ENCODE measurements at regions not wholly inside any gene's neighbourhood (a gene's known extent, or its start where the extent isn't known, plus 50 kb on each side); places are given as distances from the start of the nearest gene placed in this dataset.

- Histone ChIP-seq H3K4me1 (ENCODE audit: control insufficient read depth in 3 of 3, insufficient read depth in 3 of 3, low read length in 3 of 3) (peaks cover 0 to 6% (median 4%) of the 10 kb centered on the region in 3 donors), H3K36me3 (ENCODE audit: control insufficient read depth in 3 of 3, insufficient read depth in 3 of 3, low read length in 3 of 3) (no peaks in the 10 kb centered on the region), H3K27ac (ENCODE audit: low read depth, low read length) (no peak overlapping the region), H3K4me3 (ENCODE audit: low read length in 3 of 3) (no peak overlapping the region), H3K9me3 (ENCODE audit: control insufficient read depth in 3 of 3, low read length in 3 of 3) (no peaks in the 10 kb centered on the region), H3K27me3 (ENCODE audit: control insufficient read depth in 3 of 3, insufficient read depth in 3 of 3, low read length in 3 of 3) (peaks cover 0 to 4% (median 0%) of the 10 kb centered on the region in 3 donors), H3K9ac (ENCODE audit: low read depth in 1 of 3, low read length in 3 of 3) (no peak overlapping the region)
Measured at GRCh38 chr17:65360961-65361552, 200.4 kb downstream of the AXIN2 start.

DNA sequence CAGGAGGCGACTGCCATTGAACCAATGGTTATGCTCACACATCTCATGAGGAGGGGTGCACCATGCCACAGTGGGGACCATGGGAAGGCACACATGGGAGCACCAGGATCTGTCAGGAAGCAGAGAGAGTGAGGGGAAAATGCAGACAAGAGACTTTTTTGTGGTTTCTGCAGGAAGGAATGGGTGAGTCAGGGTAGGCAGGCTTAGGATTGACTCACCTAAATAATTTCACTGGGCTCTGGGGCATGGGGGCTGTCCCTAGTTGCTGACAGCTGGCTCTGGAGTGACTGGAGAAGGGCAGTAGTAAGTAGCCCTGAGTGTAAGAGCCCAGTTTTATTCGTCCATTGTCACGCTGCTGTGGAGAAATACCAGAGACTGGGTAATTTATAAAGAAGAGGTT is 202.4 kb downstream of the AXIN2 start:
- Histone ChIP-seq H3K4me1 (ENCODE audit: control insufficient read depth in 3 of 3, insufficient read depth in 3 of 3, low read length in 3 of 3) (peaks cover 0 to 6% (median 4%) of the 10 kb centered on the region in 3 donors), H3K9ac (ENCODE audit: low read depth in 1 of 3, low read length in 3 of 3) (no peak overlapping the region), H3K9me3 (ENCODE audit: control insufficient read depth in 3 of 3, low read length in 3 of 3) (no peaks in the 10 kb centered on the region), H3K27me3 (ENCODE audit: control insufficient read depth in 3 of 3, insufficient read depth in 3 of 3, low read length in 3 of 3) (peaks cover 0 to 3% (median 0%) of the 10 kb centered on the region in 3 donors), H3K4me3 (ENCODE audit: low read length in 3 of 3) (no peak overlapping the region), H3K36me3 (ENCODE audit: control insufficient read depth in 3 of 3, insufficient read depth in 3 of 3, low read length in 3 of 3) (no peaks in the 10 kb centered on the region), H3K27ac (ENCODE audit: low read depth, low read length) (no peak overlapping the region)

- Histone ChIP-seq H3K9me3 (ENCODE audit: control insufficient read depth in 3 of 3, low read length in 3 of 3) (no peaks in the 10 kb centered on the region), H3K4me3 (ENCODE audit: low read length in 3 of 3) (no peak overlapping the region), H3K36me3 (ENCODE audit: control insufficient read depth in 3 of 3, insufficient read depth in 3 of 3, low read length in 3 of 3) (no peaks in the 10 kb centered on the region), H3K27ac (ENCODE audit: low read depth, low read length) (no peak overlapping the region), H3K27me3 (ENCODE audit: control insufficient read depth in 3 of 3, insufficient read depth in 3 of 3, low read length in 3 of 3) (peaks cover 0 to 3% (median 0%) of the 10 kb centered on the region in 3 donors), H3K4me1 (ENCODE audit: control insufficient read depth in 3 of 3, insufficient read depth in 3 of 3, low read length in 3 of 3) (no peaks in the 10 kb centered on the region), H3K9ac (ENCODE audit: low read depth in 1 of 3, low read length in 3 of 3) (no peak overlapping the region)
Measured at GRCh38 chr17:65356536-65356935, 204.9 kb downstream of the AXIN2 start.

- Histone ChIP-seq H3K9me3 (ENCODE audit: control insufficient read depth in 3 of 3, low read length in 3 of 3) (no peaks in the 10 kb centered on the region), H3K27ac (ENCODE audit: low read depth, low read length) (no peak overlapping the region)
Measured at GRCh38 chr17:65355246-65355645, 206.2 kb downstream of the AXIN2 start.

GRCh38 chr17:65349916-65350315 is 211.5 kb downstream of the AXIN2 start:
- Histone ChIP-seq H3K4me3 (ENCODE audit: low read length in 3 of 3) (no peak overlapping the region), H3K27me3 (ENCODE audit: control insufficient read depth in 3 of 3, insufficient read depth in 3 of 3, low read length in 3 of 3) (no peaks in the 10 kb centered on the region), H3K4me1 (ENCODE audit: control insufficient read depth in 3 of 3, insufficient read depth in 3 of 3, low read length in 3 of 3) (no peaks in the 10 kb centered on the region), H3K9ac (ENCODE audit: low read depth in 1 of 3, low read length in 3 of 3) (no peak overlapping the region), H3K27ac (ENCODE audit: low read depth, low read length) (no peak overlapping the region), H3K36me3 (ENCODE audit: control insufficient read depth in 3 of 3, insufficient read depth in 3 of 3, low read length in 3 of 3) (no peaks in the 10 kb centered on the region), H3K9me3 (ENCODE audit: control insufficient read depth in 3 of 3, low read length in 3 of 3) (no peaks in the 10 kb centered on the region)

More at GRCh38 chr17:65355246-65355645, 206.2 kb downstream of the AXIN2 start:
- no peaks in the 10 kb centered on the region for H3K36me3 ChIP-seq (ENCODE audit: control insufficient read depth in 3 of 3, insufficient read depth in 3 of 3, low read length in 3 of 3)
- no peak overlapping the region for H3K4me3 ChIP-seq (ENCODE audit: low read length in 3 of 3)
- H3K4me1 ChIP-seq (ENCODE audit: control insufficient read depth in 3 of 3, insufficient read depth in 3 of 3, low read length in 3 of 3): no peaks in the 10 kb centered on the region
- peaks cover 0 to 3% (median 0%) of the 10 kb centered on the region in 3 donors for H3K27me3 ChIP-seq (ENCODE audit: control insufficient read depth in 3 of 3, insufficient read depth in 3 of 3, low read length in 3 of 3)
- H3K9ac ChIP-seq (ENCODE audit: low read depth in 1 of 3, low read length in 3 of 3): no peak overlapping the region

DNA sequence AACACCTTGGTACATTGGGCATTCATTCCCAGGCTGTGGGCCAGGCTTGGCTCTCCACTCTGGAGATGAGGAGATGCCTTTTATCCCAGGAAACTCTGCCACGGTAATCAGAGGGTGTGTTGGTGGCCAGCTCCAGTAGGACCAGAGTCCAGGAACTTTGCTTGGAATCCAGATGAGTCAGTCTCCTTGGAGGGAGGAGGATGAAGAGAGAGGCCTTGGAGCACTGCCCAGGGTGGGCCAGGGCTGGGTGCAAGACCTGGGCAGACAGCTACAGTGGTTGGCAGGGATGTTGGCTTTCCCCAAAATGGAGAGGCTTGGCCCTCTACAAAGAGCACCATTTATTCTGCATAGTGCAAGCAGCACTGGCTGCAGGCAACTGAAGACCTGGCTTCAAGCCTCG is 209.0 kb downstream of the RGS9 start:
- Histone ChIP-seq H3K9me3 (ENCODE audit: control insufficient read depth in 3 of 3, low read length in 3 of 3) (no peaks in the 10 kb centered on the region), H3K36me3 (ENCODE audit: control insufficient read depth in 3 of 3, insufficient read depth in 3 of 3, low read length in 3 of 3) (no peaks in the 10 kb centered on the region), H3K4me3 (ENCODE audit: low read length in 3 of 3) (no peak overlapping the region), H3K9ac (ENCODE audit: low read depth in 1 of 3, low read length in 3 of 3) (no peak overlapping the region), H3K27me3 (ENCODE audit: control insufficient read depth in 3 of 3, insufficient read depth in 3 of 3, low read length in 3 of 3) (no peaks in the 10 kb centered on the region), H3K4me1 (ENCODE audit: control insufficient read depth in 3 of 3, insufficient read depth in 3 of 3, low read length in 3 of 3) (no peaks in the 10 kb centered on the region), H3K27ac (ENCODE audit: low read depth, low read length) (no peak overlapping the region)

DNA sequence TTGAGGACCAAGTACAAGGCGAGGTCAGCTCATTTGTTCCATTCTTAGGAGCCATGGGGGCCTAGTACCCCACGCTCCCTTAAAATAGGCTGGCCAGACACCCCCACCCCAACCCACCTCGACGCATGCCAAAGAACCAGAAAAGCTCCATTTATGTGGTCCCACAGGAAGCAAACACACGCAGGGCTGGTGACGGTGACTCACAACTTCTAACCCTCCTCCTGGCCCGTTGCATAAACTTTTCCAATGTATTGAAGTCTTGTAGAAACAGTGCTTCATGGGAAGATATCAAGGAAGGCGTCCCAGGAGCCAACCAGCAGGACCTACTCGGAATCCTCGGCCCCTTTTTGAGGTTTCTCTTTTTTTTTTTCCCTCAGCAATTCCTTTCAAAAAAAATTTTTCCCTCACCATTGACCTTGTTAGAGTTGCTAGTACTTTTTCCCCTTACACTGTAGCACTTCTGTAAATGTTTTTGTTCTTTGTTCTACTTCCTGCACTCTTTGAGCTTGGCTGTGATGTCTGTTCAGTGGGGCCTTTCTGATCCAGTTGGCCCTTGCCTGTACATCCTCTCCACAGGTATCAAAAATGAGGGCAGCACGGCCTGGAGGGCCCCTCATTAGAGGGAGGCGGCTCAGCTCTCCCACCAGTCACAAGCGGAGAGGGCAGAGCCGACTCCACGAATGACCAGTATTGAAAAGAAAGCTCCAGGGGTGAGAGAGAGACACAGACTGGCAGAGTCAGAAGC is 208.3 kb downstream of the RGS9 start:
- H3K27ac ChIP-seq (ENCODE audit: low read depth, low read length): no peak overlapping the region
- no peak overlapping the region for H3K4me3 ChIP-seq (ENCODE audit: low read length in 3 of 3)
- peaks cover 0 to 1% (median 0%) of the 10 kb centered on the region in 3 donors for H3K9me3 ChIP-seq (ENCODE audit: control insufficient read depth in 3 of 3, low read length in 3 of 3)
- no peaks in the 10 kb centered on the region for H3K4me1 ChIP-seq (ENCODE audit: control insufficient read depth in 3 of 3, insufficient read depth in 3 of 3, low read length in 3 of 3)
- H3K27me3 ChIP-seq (ENCODE audit: control insufficient read depth in 3 of 3, insufficient read depth in 3 of 3, low read length in 3 of 3): no peaks in the 10 kb centered on the region
- no peaks in the 10 kb centered on the region for H3K36me3 ChIP-seq (ENCODE audit: control insufficient read depth in 3 of 3, insufficient read depth in 3 of 3, low read length in 3 of 3)
- H3K9ac ChIP-seq (ENCODE audit: low read depth in 1 of 3, low read length in 3 of 3): no peak overlapping the region

DNA sequence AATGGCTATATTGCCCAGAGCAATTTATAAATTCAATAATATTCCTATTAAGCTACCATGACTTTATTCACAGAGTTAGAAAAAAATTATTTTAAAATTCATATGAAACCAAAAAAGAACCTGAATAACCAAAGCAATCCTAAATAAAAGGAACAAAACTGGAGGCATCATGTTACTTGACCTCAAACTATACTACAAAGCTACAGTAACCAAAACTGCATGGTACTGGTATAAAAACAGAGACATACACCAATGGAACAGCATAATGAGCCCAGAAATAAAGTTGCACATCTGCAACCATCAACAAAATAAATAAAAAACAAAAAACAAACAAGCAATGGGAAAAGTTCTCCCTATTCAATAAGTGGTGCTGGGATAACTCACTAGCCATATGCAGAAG is 203.2 kb downstream of the RGS9 start:
- no peak overlapping the region for H3K4me3 ChIP-seq (ENCODE audit: low read length in 3 of 3)
- H3K9ac ChIP-seq (ENCODE audit: low read depth in 1 of 3, low read length in 3 of 3): no peak overlapping the region
- no peaks in the 10 kb centered on the region for H3K27me3 ChIP-seq (ENCODE audit: control insufficient read depth in 3 of 3, insufficient read depth in 3 of 3, low read length in 3 of 3)
- H3K36me3 ChIP-seq (ENCODE audit: control insufficient read depth in 3 of 3, insufficient read depth in 3 of 3, low read length in 3 of 3): no peaks in the 10 kb centered on the region
- no peak overlapping the region for H3K27ac ChIP-seq (ENCODE audit: low read depth, low read length)
- H3K9me3 ChIP-seq (ENCODE audit: control insufficient read depth in 3 of 3, low read length in 3 of 3): peaks cover 2 to 4% (median 4%) of the 10 kb centered on the region in 3 donors
- no peaks in the 10 kb centered on the region for H3K4me1 ChIP-seq (ENCODE audit: control insufficient read depth in 3 of 3, insufficient read depth in 3 of 3, low read length in 3 of 3)

GRCh38 chr17:65334406-65334805 is 197.2 kb downstream of the RGS9 start:
- no peak overlapping the region for H3K4me3 ChIP-seq (ENCODE audit: low read length in 3 of 3)
- no peaks in the 10 kb centered on the region for H3K36me3 ChIP-seq (ENCODE audit: control insufficient read depth in 3 of 3, insufficient read depth in 3 of 3, low read length in 3 of 3)
- no peak overlapping the region for H3K9ac ChIP-seq (ENCODE audit: low read depth in 1 of 3, low read length in 3 of 3)
- H3K27me3 ChIP-seq (ENCODE audit: control insufficient read depth in 3 of 3, insufficient read depth in 3 of 3, low read length in 3 of 3): peaks cover 0 to 5% (median 0%) of the 10 kb centered on the region in 3 donors
- H3K27ac ChIP-seq (ENCODE audit: low read depth, low read length): no peak overlapping the region
- no peaks in the 10 kb centered on the region for H3K4me1 ChIP-seq (ENCODE audit: control insufficient read depth in 3 of 3, insufficient read depth in 3 of 3, low read length in 3 of 3)
- H3K9me3 ChIP-seq (ENCODE audit: control insufficient read depth in 3 of 3, low read length in 3 of 3): peaks cover 0 to 4% (median 4%) of the 10 kb centered on the region in 3 donors

GRCh38 chr17:65332779-65333178 is 195.6 kb downstream of the RGS9 start:
- Histone ChIP-seq H3K4me1 (ENCODE audit: control insufficient read depth in 3 of 3, insufficient read depth in 3 of 3, low read length in 3 of 3) (no peaks in the 10 kb centered on the region), H3K27ac (ENCODE audit: low read depth, low read length) (no peak overlapping the region), H3K36me3 (ENCODE audit: control insufficient read depth in 3 of 3, insufficient read depth in 3 of 3, low read length in 3 of 3) (no peaks in the 10 kb centered on the region), H3K9me3 (ENCODE audit: control insufficient read depth in 3 of 3, low read length in 3 of 3) (no peaks in the 10 kb centered on the region), H3K9ac (ENCODE audit: low read depth in 1 of 3, low read length in 3 of 3) (no peak overlapping the region), H3K27me3 (ENCODE audit: control insufficient read depth in 3 of 3, insufficient read depth in 3 of 3, low read length in 3 of 3) (peaks cover 0 to 5% (median 0%) of the 10 kb centered on the region in 3 donors), H3K4me3 (ENCODE audit: low read length in 3 of 3) (no peak overlapping the region)
